ENCODE measurements at regions not wholly inside any gene's neighbourhood (a gene's known extent, or its start where the extent isn't known, plus 50 kb on each side); places are given as distances from the start of the nearest gene placed in this dataset.

DNA sequence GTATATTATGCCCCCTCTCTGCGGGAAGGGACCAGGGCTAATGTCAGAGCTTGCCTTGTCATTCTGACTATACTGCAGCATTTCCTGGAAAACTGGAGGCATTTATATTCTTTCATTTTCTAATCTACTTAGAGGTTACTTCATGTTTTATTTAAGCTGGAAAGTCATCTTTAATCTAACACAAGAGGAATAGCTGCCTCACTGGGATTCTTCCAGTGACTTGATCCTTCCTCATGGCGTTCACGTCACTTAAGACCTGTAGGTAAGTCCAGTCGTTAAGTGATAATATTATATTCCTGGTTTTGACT is 727.6 kb upstream of the DDX18 start:
- TF ChIP-seq, protein P1, sequence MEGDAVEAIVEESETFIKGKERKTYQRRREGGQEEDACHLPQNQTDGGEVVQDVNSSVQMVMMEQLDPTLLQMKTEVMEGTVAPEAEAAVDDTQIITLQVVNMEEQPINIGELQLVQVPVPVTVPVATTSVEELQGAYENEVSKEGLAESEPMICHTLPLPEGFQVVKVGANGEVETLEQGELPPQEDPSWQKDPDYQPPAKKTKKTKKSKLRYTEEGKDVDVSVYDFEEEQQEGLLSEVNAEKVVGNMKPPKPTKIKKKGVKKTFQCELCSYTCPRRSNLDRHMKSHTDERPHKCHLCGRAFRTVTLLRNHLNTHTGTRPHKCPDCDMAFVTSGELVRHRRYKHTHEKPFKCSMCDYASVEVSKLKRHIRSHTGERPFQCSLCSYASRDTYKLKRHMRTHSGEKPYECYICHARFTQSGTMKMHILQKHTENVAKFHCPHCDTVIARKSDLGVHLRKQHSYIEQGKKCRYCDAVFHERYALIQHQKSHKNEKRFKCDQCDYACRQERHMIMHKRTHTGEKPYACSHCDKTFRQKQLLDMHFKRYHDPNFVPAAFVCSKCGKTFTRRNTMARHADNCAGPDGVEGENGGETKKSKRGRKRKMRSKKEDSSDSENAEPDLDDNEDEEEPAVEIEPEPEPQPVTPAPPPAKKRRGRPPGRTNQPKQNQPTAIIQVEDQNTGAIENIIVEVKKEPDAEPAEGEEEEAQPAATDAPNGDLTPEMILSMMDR (IDR thresholded peaks at IDR 0.05; ENCODE audit: low read length): no peak
- TF ChIP-seq EZH2 (IDR thresholded peaks at IDR 0.05; ENCODE audit: borderline replicate concordance, low read length): no peak
